ENCODE measurements at regions not wholly inside any gene's neighbourhood (a gene's known extent, or its start where the extent isn't known, plus 50 kb on each side); places are given as distances from the start of the nearest gene placed in this dataset.

DNA sequence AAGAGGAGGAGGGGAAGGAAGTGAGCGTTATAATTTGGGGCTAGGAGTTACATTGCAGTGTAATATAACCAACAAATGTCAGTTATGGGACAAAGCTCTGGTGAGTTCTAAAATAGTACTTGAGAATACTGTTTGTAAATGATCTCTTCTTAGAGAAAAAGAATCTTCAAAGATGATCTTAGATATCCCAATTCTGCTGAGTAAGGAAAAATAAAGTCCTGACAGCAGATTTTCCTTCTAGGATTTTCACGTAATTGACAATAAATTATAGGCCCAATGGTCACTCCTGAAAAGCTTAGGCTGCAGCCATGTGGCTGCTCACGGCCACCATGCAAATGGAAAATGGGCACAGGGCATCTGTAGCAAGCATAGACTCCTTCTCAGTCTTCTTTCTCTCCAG lies 241.6 kb downstream of the SIPA1L2 start:
- TF ChIP-seq SMC3 (IDR thresholded peaks at IDR 0.05; ENCODE audit: low read depth, low read length) (no peak), FOSL2 (IDR thresholded peaks at IDR 0.05; ENCODE audit: borderline replicate concordance, low read depth) (no peak)
- Histone ChIP-seq H3K36me3 (replicated peaks in 1 of 2; ENCODE audit: control insufficient read depth in 1 of 2, insufficient read depth in 2 of 2, low read length in 1 of 2) (no peaks in the 10 kb centered on the region), H3K27ac (ENCODE audit: low read depth in 2 of 2, low read length in 1 of 2) (no peak overlapping the region), H2AFZ (ENCODE audit: low read depth) (no peak overlapping the region), H3K9me2 (no peaks in the 10 kb centered on the region), H3K4me1 (ENCODE audit: control insufficient read depth in 1 of 2, insufficient read depth in 2 of 2, low read depth in 1 of 2, low read length in 1 of 2) (peaks cover 0 to 12% of the 10 kb centered on the region in 2 experiments; a peak in 2 of 4 replicates), H3K9ac (no peak overlapping the region), H3K79me2 (ENCODE audit: insufficient read depth) (no peaks in the 10 kb centered on the region), H3K27me3 (ENCODE audit: insufficient read depth) (no peaks in the 10 kb centered on the region), H3K4me3 (ENCODE audit: low read depth in 2 of 2, low read length in 1 of 2) (no peak overlapping the region), H3K4me2 (no peak overlapping the region), H3F3A (replicated peaks; ENCODE audit: insufficient read depth) (no peaks in the 10 kb centered on the region), H3K9me3 (no peaks in the 10 kb centered on the region), H4K20me1 (ENCODE audit: insufficient read depth) (no peaks in the 10 kb centered on the region)
- CTCF ChIA-PET: no interaction called here
- no peak for DNase-seq
- WGBS (ENCODE audit: low lambda C conversion rate): 63% methylated on average over 3 of the region's 3 CpGs
- POLR2A ChIA-PET: no interaction called here

DNA sequence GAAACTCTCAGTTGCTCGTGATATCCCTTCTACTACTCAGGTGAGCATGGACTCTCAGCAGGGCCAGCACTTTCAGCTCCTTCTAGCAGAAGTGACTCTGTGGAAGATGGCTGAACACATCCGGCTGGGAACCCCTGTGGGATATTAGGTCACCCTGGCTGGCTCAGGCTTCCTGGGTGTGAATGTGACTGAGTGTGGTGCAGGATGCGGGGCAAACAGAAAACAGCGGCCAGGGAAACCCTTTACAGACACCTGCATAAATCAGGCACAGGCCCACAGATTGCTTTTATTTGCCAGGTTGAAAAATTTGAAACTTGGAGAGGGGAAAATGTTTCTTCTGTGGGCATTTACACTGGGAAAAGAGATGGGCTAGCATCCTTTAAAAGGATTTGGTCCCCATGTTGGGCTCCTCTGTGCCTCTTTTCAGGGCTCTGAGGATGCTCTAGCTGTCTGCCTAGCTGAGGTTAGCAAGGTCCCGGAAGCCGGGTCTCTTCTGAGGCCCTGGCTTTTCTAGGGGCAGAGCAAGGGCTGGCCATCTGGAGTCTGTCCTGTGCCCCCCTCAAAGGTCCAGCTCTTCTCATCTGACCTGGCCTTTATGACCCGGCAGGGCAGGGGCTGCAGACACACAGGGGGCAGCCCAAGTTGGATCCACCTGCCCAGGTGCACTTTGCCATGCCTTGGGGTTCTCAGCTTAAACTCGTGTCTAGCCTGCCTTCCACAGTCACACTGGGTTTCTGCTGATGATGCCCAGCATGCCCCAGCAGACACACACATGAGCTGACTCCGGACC lies 243.0 kb downstream of the SIPA1L2 start:
- Histone ChIP-seq H3K79me2 (ENCODE audit: insufficient read depth) (no peaks in the 10 kb centered on the region), H3K4me1 (ENCODE audit: control insufficient read depth in 1 of 2, insufficient read depth in 2 of 2, low read depth in 1 of 2, low read length in 1 of 2) (peaks cover 0 to 4% of the 10 kb centered on the region in 2 experiments; a peak in 1 of 4 replicates), H3K36me3 (replicated peaks in 1 of 2; ENCODE audit: control insufficient read depth in 1 of 2, insufficient read depth in 2 of 2, low read length in 1 of 2) (no peaks in the 10 kb centered on the region), H3K9ac (no peak overlapping the region), H3K9me3 (no peaks in the 10 kb centered on the region), H3F3A (replicated peaks; ENCODE audit: insufficient read depth) (no peaks in the 10 kb centered on the region), H2AFZ (ENCODE audit: low read depth) (no peak overlapping the region), H4K20me1 (ENCODE audit: insufficient read depth) (no peaks in the 10 kb centered on the region), H3K27ac (ENCODE audit: low read depth in 2 of 2, low read length in 1 of 2) (no peak overlapping the region), H3K4me3 (ENCODE audit: low read depth in 2 of 2, low read length in 1 of 2) (no peak overlapping the region), H3K27me3 (ENCODE audit: insufficient read depth) (no peaks in the 10 kb centered on the region), H3K9me2 (no peaks in the 10 kb centered on the region), H3K4me2 (no peak overlapping the region)
- POLR2A ChIA-PET: no interaction called here
- DNase-seq: no peak
- TF ChIP-seq NFIC (IDR thresholded peaks at IDR 0.05; ENCODE audit: borderline replicate concordance): no peak
- CTCF ChIA-PET: no interaction called here
- 66% methylated on average over 6 of the region's 9 CpGs for WGBS (ENCODE audit: low lambda C conversion rate)

DNA sequence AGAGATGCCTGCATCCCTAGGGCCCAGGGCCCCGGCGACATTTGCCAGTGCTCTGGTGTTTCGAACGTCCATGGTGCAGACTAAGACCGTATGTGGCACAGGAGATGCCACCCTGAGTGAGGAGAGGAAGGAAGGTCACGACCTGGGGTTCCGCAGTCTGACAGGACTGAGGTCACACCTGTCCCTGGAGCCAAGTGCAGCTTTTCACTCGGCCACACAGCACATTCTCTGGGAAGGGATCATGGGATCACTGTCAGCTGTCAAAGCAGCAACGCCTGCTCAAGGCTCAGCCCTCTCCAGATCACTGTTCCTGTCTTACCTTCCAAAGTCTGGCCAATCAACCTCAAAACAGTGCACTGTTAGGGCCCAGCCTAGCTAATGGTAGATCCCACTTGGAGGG lies 243.6 kb downstream of the SIPA1L2 start:
- TF ChIP-seq POLR2AphosphoS5 (IDR thresholded peaks at IDR 0.05; ENCODE audit: low read depth, low read length) (no peak), EZH2phosphoT487 (IDR thresholded peaks at IDR 0.05; ENCODE audit: borderline replicate concordance, low read depth) (no peak), FOXJ3 (CRISPR knock-in tag; IDR thresholded peaks at IDR 0.05) (no peak), CHD2 (IDR thresholded peaks at IDR 0.05; ENCODE audit: low read length, partially characterized antibody) (no peak), GABPA (IDR thresholded peaks at IDR 0.05; ENCODE audit: low read depth) (no peak), FOXM1 (IDR thresholded peaks at IDR 0.05; ENCODE audit: low read depth) (no peak)
- TF ChIP-seq, protein P1, sequence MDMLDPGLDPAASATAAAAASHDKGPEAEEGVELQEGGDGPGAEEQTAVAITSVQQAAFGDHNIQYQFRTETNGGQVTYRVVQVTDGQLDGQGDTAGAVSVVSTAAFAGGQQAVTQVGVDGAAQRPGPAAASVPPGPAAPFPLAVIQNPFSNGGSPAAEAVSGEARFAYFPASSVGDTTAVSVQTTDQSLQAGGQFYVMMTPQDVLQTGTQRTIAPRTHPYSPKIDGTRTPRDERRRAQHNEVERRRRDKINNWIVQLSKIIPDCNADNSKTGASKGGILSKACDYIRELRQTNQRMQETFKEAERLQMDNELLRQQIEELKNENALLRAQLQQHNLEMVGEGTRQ (IDR thresholded peaks at IDR 0.05; ENCODE audit: borderline replicate concordance, low read depth, low read length): no peak
- TF ChIP-seq, protein P2, sequence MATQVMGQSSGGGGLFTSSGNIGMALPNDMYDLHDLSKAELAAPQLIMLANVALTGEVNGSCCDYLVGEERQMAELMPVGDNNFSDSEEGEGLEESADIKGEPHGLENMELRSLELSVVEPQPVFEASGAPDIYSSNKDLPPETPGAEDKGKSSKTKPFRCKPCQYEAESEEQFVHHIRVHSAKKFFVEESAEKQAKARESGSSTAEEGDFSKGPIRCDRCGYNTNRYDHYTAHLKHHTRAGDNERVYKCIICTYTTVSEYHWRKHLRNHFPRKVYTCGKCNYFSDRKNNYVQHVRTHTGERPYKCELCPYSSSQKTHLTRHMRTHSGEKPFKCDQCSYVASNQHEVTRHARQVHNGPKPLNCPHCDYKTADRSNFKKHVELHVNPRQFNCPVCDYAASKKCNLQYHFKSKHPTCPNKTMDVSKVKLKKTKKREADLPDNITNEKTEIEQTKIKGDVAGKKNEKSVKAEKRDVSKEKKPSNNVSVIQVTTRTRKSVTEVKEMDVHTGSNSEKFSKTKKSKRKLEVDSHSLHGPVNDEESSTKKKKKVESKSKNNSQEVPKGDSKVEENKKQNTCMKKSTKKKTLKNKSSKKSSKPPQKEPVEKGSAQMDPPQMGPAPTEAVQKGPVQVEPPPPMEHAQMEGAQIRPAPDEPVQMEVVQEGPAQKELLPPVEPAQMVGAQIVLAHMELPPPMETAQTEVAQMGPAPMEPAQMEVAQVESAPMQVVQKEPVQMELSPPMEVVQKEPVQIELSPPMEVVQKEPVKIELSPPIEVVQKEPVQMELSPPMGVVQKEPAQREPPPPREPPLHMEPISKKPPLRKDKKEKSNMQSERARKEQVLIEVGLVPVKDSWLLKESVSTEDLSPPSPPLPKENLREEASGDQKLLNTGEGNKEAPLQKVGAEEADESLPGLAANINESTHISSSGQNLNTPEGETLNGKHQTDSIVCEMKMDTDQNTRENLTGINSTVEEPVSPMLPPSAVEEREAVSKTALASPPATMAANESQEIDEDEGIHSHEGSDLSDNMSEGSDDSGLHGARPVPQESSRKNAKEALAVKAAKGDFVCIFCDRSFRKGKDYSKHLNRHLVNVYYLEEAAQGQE (IDR thresholded peaks at IDR 0.05; ENCODE audit: low read depth, low read length): no peak
- TF ChIP-seq, protein P3, sequence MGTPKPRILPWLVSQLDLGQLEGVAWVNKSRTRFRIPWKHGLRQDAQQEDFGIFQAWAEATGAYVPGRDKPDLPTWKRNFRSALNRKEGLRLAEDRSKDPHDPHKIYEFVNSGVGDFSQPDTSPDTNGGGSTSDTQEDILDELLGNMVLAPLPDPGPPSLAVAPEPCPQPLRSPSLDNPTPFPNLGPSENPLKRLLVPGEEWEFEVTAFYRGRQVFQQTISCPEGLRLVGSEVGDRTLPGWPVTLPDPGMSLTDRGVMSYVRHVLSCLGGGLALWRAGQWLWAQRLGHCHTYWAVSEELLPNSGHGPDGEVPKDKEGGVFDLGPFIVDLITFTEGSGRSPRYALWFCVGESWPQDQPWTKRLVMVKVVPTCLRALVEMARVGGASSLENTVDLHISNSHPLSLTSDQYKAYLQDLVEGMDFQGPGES (IDR thresholded peaks at IDR 0.05; ENCODE audit: low read depth, low read length): no peak
- H3K4me3 ChIP-seq (ENCODE audit: low read depth in 2 of 2, low read length in 1 of 2): no peak overlapping the region
- ChIA-PET CTCF (no interaction called here), POLR2A (no interaction called here)
- H3K27ac ChIP-seq (ENCODE audit: low read depth in 2 of 2, low read length in 1 of 2): no peak overlapping the region
- peaks cover 0 to 4% of the 10 kb centered on the region in 2 experiments; a peak in 1 of 4 replicates for H3K4me1 ChIP-seq (ENCODE audit: control insufficient read depth in 1 of 2, insufficient read depth in 2 of 2, low read depth in 1 of 2, low read length in 1 of 2)
- no peaks in the 10 kb centered on the region for H3F3A ChIP-seq (replicated peaks; ENCODE audit: insufficient read depth)
- no peak overlapping the region for H3K9ac ChIP-seq
- H3K9me2 ChIP-seq: no peaks in the 10 kb centered on the region
- DNase-seq: no peak
- H3K79me2 ChIP-seq (ENCODE audit: insufficient read depth): no peaks in the 10 kb centered on the region
- no peaks in the 10 kb centered on the region for H3K27me3 ChIP-seq (ENCODE audit: insufficient read depth)
- no peaks in the 10 kb centered on the region for H3K9me3 ChIP-seq
- H2AFZ ChIP-seq (ENCODE audit: low read depth): no peak overlapping the region
- WGBS (ENCODE audit: low lambda C conversion rate): 51% methylated on average over 6 of the region's 9 CpGs
- no peaks in the 10 kb centered on the region for H4K20me1 ChIP-seq (ENCODE audit: insufficient read depth)
- H3K4me2 ChIP-seq: no peak overlapping the region
- no peaks in the 10 kb centered on the region for H3K36me3 ChIP-seq (replicated peaks in 1 of 2; ENCODE audit: control insufficient read depth in 1 of 2, insufficient read depth in 2 of 2, low read length in 1 of 2)

Data from SK-N-SH (cell line).